H1 (cell line): ENCODE measurements at regions not wholly inside any gene's neighbourhood (a gene's known extent, or its start where the extent isn't known, plus 50 kb on each side); places are given as distances from the start of the nearest gene placed in this dataset.

Source experiments
- CTCF ChIA-PET: fragments of 300-600 bp; sonication (Branson Sonifier 250); formaldehyde crosslinking; loops from one replicate; lab custom pipeline; 2021; ENCODE audit not compliant: partially characterized antibody; lab: Charles Lee
- POLR2A ChIA-PET: fragments of 300-600 bp; sonication (Branson Sonifier 250); formaldehyde crosslinking; loops from one replicate; lab custom pipeline; 2021; ENCODE audit warnings: inconsistent platforms; ENCODE audit not compliant: partially characterized antibody; lab: Charles Lee
- DNase-seq, 2 experiments: peaks; one replicate each; pipeline versions ENCODE4 v3.0.0 to v3.0.0-alpha.2; 2010 to 2022; ENCODE audit warnings: low spot score in 2 of 2, low read depth in 1 of 2, mixed read lengths in 1 of 2
- FAIRE-seq: peaks from 2 replicates; lab custom pipeline; 2011; peaks lifted over from hg19 to GRCh38; lab: Jason Lieb, UNC
- H2AFZ ChIP-seq: 2 replicates; pipeline ENCODE4 v1.8.1; 2012; ENCODE audit warnings: low read length, inconsistent platforms
- H2AK5ac ChIP-seq: 2 replicates; pipeline ENCODE4 v1.6.1; 2013; ENCODE audit warnings: low read depth, low read length
- H2BK120ac ChIP-seq: replicated peaks from 2 replicates; pipeline ENCODE3; 2013; ENCODE audit warnings: low read depth, low read length, inconsistent platforms
- H2BK12ac ChIP-seq: 2 replicates; pipeline ENCODE4 v1.6.1; 2013; ENCODE audit warnings: low read depth, low read length
- H2BK15ac ChIP-seq: 2 replicates; pipeline ENCODE4 v1.6.1; 2013; ENCODE audit warnings: low read length
- H2BK20ac ChIP-seq: 2 replicates; pipeline ENCODE4 v1.6.1; 2013; ENCODE audit warnings: low read length
- H2BK5ac ChIP-seq: 2 replicates; pipeline ENCODE4 v1.6.1; 2013; ENCODE audit warnings: low read depth, low read length
- H3K14ac ChIP-seq: 2 replicates; pipeline ENCODE4 v1.6.1; 2013; ENCODE audit warnings: inconsistent platforms; ENCODE audit not compliant: insufficient read length
- H3K18ac ChIP-seq: 2 replicates; pipeline ENCODE4 v1.6.1; 2013; ENCODE audit warnings: low read length; ENCODE audit errors: extremely low read depth
- H3K23ac ChIP-seq: 2 replicates; pipeline ENCODE4 v1.6.1; 2013; ENCODE audit warnings: inconsistent platforms; ENCODE audit not compliant: insufficient read length
- H3K23me2 ChIP-seq: 2 replicates; pipeline ENCODE4 v1.6.1; 2013; ENCODE audit warnings: low read depth, low read length
- H3K27ac ChIP-seq: 2 replicates; pipeline ENCODE4 v1.6.1; 2011; ENCODE audit warnings: low read depth, low read length, inconsistent platforms
- H3K27me3 ChIP-seq, 4 experiments: replicated peaks in 1 of 4; 1 replicate in 1 of 4; 2 replicates in 3 of 4; pipeline versions ENCODE4 v1.6.1 to v1.8.1; 2011 to 2013; ENCODE audit warnings: low read length in 3 of 4, mild to moderate bottlenecking in 3 of 4, inconsistent platforms in 2 of 4, mixed read lengths in 2 of 4, moderate library complexity in 1 of 4; ENCODE audit not compliant: control insufficient read depth in 3 of 4, insufficient read depth in 3 of 4; ENCODE audit errors: extremely low read depth in 1 of 4
- H3K36me3 ChIP-seq, 4 experiments: 2 replicates each; pipeline versions ENCODE4 v1.6.1 to v1.8.1; 2011 to 2013; ENCODE audit warnings: mild to moderate bottlenecking in 4 of 4, low read length in 3 of 4, moderate library complexity in 2 of 4, control low read depth in 1 of 4, inconsistent platforms in 1 of 4; ENCODE audit not compliant: insufficient read depth in 4 of 4, control insufficient read depth in 2 of 4
- H3K4ac ChIP-seq: replicated peaks from 2 replicates; pipeline ENCODE3; 2013; ENCODE audit warnings: low read length, low read depth, mixed read lengths, inconsistent platforms; ENCODE audit not compliant: insufficient read length
- H3K4me1 ChIP-seq, 4 experiments: replicated peaks in 1 of 4; 1 replicate in 1 of 4; 2 replicates in 3 of 4; pipeline versions ENCODE4 v1.6.1 to v1.8.1; 2011 to 2013; ENCODE audit warnings: low read length in 3 of 4, inconsistent platforms in 2 of 4, mixed read lengths in 1 of 4; ENCODE audit not compliant: insufficient read depth in 4 of 4, control insufficient read depth in 3 of 4
- H3K4me2 ChIP-seq, 2 experiments: 2 replicates each; pipeline versions ENCODE4 v1.6.1 to v1.8.1; 2011 to 2013; ENCODE audit warnings: low read depth in 2 of 2, low read length in 2 of 2, control low read depth in 1 of 2, inconsistent platforms in 1 of 2, mild to moderate bottlenecking in 1 of 2; ENCODE audit not compliant: insufficient read depth in 1 of 2
- H3K4me3 ChIP-seq, 4 experiments: fragments of 200-600, 300-600 bp in 1 of 4; sonication (generic), shearing (Covaris generic), sonication (Bioruptor Twin) in 1 of 4; 2 replicates each; pipeline versions ENCODE4 v1.5.1 to v1.8.1; 2011 to 2016; ENCODE audit warnings: low read length in 4 of 4, low read depth in 3 of 4, control low read depth in 2 of 4, inconsistent platforms in 2 of 4, mild to moderate bottlenecking in 2 of 4, mixed read lengths in 1 of 4, moderate library complexity in 1 of 4; ENCODE audit not compliant: insufficient read depth in 2 of 4; ENCODE audit errors: extremely low read depth in 1 of 4
- H3K56ac ChIP-seq: replicated peaks from 2 replicates; pipeline ENCODE3; 2013; ENCODE audit warnings: low read depth, mild to moderate bottlenecking, mixed read lengths, low read length, inconsistent platforms; ENCODE audit not compliant: insufficient read length
- H3K79me1 ChIP-seq: 2 replicates; pipeline ENCODE4 v1.6.1; 2013; ENCODE audit warnings: low read depth, low read length, control low read depth
- H3K79me2 ChIP-seq, 2 experiments: 2 replicates each; pipeline versions ENCODE4 v1.6.1 to v1.8.1; 2012 to 2013; ENCODE audit warnings: low read length in 2 of 2, mild to moderate bottlenecking in 2 of 2, inconsistent platforms in 1 of 2; ENCODE audit not compliant: insufficient read depth in 2 of 2, control insufficient read depth in 1 of 2
- H3K9ac ChIP-seq, 4 experiments: replicated peaks in 1 of 4; 1 replicate in 1 of 4; 2 replicates in 3 of 4; pipeline versions ENCODE4 v1.6.1 to v1.8.1; 2011 to 2013; ENCODE audit warnings: low read depth in 3 of 4, low read length in 3 of 4, control low read depth in 2 of 4, mild to moderate bottlenecking in 2 of 4, moderate library complexity in 2 of 4, inconsistent platforms in 1 of 4; ENCODE audit errors: extremely low read depth in 1 of 4
- H3K9me3 ChIP-seq, 2 experiments: 2 replicates each; pipeline versions ENCODE4 v1.6.1 to v1.8.1; 2012 to 2013; ENCODE audit warnings: mild to moderate bottlenecking in 2 of 2, moderate library complexity in 2 of 2, control low read depth in 1 of 2, inconsistent platforms in 1 of 2, low read depth in 1 of 2, low read length in 1 of 2, mixed read lengths in 1 of 2; ENCODE audit not compliant: insufficient read depth in 2 of 2
- H4K20me1 ChIP-seq, 2 experiments: replicated peaks in 1 of 2; 2 replicates each; pipeline versions ENCODE3 to v1.8.1; 2011 to 2013; ENCODE audit warnings: inconsistent platforms in 2 of 2, low read length in 2 of 2, mild to moderate bottlenecking in 1 of 2; ENCODE audit not compliant: insufficient read depth in 2 of 2, control insufficient read depth in 1 of 2
- H4K5ac ChIP-seq: 2 replicates; pipeline ENCODE4 v1.6.1; 2013; ENCODE audit warnings: low read length, low read depth, mixed read lengths, inconsistent platforms; ENCODE audit not compliant: insufficient read length
- H4K8ac ChIP-seq: 2 replicates; pipeline ENCODE4 v1.8.0; 2013; ENCODE audit warnings: mild to moderate bottlenecking, moderate library complexity, low read length, inconsistent platforms; ENCODE audit not compliant: insufficient read depth; ENCODE audit errors: extremely low read depth
- H4K91ac ChIP-seq: replicated peaks from 2 replicates; pipeline ENCODE3; 2013; ENCODE audit warnings: low read length, mixed read lengths, inconsistent platforms; ENCODE audit not compliant: insufficient read length
- CREB1 ChIP-seq: IDR thresholded peaks from 2 replicates; pipeline ENCODE4 v1.6.1; 2012; ENCODE audit warnings: inconsistent platforms
- WGBS, 2 experiments: shearing (Covaris generic) in 1 of 2; methylation state at CpG; one replicate each; pipeline versions ENCODE4 v1.1.6 to v1.1.7; 2013 to 2015; ENCODE audit warnings: low lambda C conversion rate in 2 of 2, mixed read lengths in 2 of 2, inconsistent platforms in 1 of 2, low coverage in 1 of 2, missing lambda C conversion rate in 1 of 2; ENCODE audit not compliant: insufficient replicate concordance in 2 of 2, insufficient coverage in 1 of 2, insufficient read length in 1 of 2; ENCODE audit errors: extremely low coverage in 1 of 2, missing lambda C conversion rate in 1 of 2; 5-methylcytosine and 5-hydroxymethylcytosine counted together

- no peak overlapping the region for H3K18ac ChIP-seq
- ChIA-PET POLR2A (no interaction called here), CTCF (interaction anchor here (0.7 to 1.3 kb wide), 2 partner anchors 12 to 13 kb away, joined by 3 to 4 read pairs; no protein-coding TSS in a partner anchor)
- 91 to 100% methylated on average over 1 to 3 of the region's 3 CpGs for WGBS, 2 experiments
- no peaks in the 10 kb centered on the region for H3K36me3 ChIP-seq
- H3K4me3 ChIP-seq = no peak overlapping the region
- H2BK12ac ChIP-seq = no peak overlapping the region
- H2BK5ac ChIP-seq = no peak overlapping the region
- H3K14ac ChIP-seq = no peak overlapping the region
- H3K4me2 ChIP-seq = no peak overlapping the region
- no peak overlapping the region for H3K4ac ChIP-seq
- no peak for DNase-seq
- no peak overlapping the region for H4K91ac ChIP-seq
- H3K27me3 ChIP-seq = no peaks in the 10 kb centered on the region
- FAIRE-seq = no peak
- H3K23ac ChIP-seq = no peak overlapping the region
- peaks cover 0 to 3% (median 0%) of the 10 kb centered on the region in 4 experiments; a peak in 1 of 7 replicates for H3K4me1 ChIP-seq
- H4K20me1 ChIP-seq = no peaks in the 10 kb centered on the region
- no peak overlapping the region for H2AK5ac ChIP-seq
- H3K23me2 ChIP-seq = no peaks in the 10 kb centered on the region
- no peak overlapping the region for H3K56ac ChIP-seq
- H4K5ac ChIP-seq = no peak overlapping the region
- no peaks in the 10 kb centered on the region for H3K79me2 ChIP-seq
- H2BK120ac ChIP-seq = no peak overlapping the region
- no peak overlapping the region for H2BK20ac ChIP-seq
- H3K9me3 ChIP-seq = no peaks in the 10 kb centered on the region
- no peaks in the 10 kb centered on the region for H3K79me1 ChIP-seq
- H2BK15ac ChIP-seq = no peak overlapping the region
- TF ChIP-seq CREB1 = no peak
- H4K8ac ChIP-seq = no peak overlapping the region
- H3K9ac ChIP-seq = no peak overlapping the region
- no peak overlapping the region for H2AFZ ChIP-seq
- H3K27ac ChIP-seq = no peak overlapping the region
These were observed 179.3 kb downstream of the RPRM start for GRCh38 chr2:153299217-153299616.
